Neural cell (in vitro differentiated cells): ENCODE measurements at regions not wholly inside any gene's neighbourhood (a gene's known extent, or its start where the extent isn't known, plus 50 kb on each side); places are given as distances from the start of the nearest gene placed in this dataset.

Experiments used
- EP300 ChIP-seq: fragments of 450-650 bp; conservative IDR thresholded peaks from 2 replicates; pipeline ENCODE4 v1.6.1; 2014; ENCODE audit warnings: antibody characterized with exemption, mild to moderate bottlenecking, moderate library complexity; ENCODE audit not compliant: poor library complexity, severe bottlenecking
- EZH2 ChIP-seq: fragments of 200-600, 300-800 bp; shearing (Covaris generic), sonication (generic); IDR thresholded peaks from 2 replicates; pipeline ENCODE4 v1.6.1; 2014; ENCODE audit warnings: antibody characterized with exemption, low read length, borderline replicate concordance, mild to moderate bottlenecking; ENCODE audit not compliant: insufficient read depth, poor library complexity, severe bottlenecking
- MXI1 ChIP-seq: fragments of 450-650 bp; conservative IDR thresholded peaks from 2 replicates; pipeline ENCODE4 v1.6.1; 2014; ENCODE audit warnings: antibody characterized with exemption, mild to moderate bottlenecking; ENCODE audit not compliant: poor library complexity, severe bottlenecking
- POLR2AphosphoS5 ChIP-seq: IDR thresholded peaks from 2 replicates; pipeline ENCODE4 v1.6.1; 2012
- RAD21 ChIP-seq: fragments of 450-650 bp; conservative IDR thresholded peaks from 2 replicates; pipeline ENCODE4 v1.6.1; 2014; ENCODE audit warnings: antibody characterized with exemption, mild to moderate bottlenecking, moderate library complexity
- SMC3 ChIP-seq: fragments of 450-650 bp; conservative IDR thresholded peaks from 2 replicates; pipeline ENCODE4 v1.6.1; 2014; ENCODE audit warnings: antibody characterized with exemption, mild to moderate bottlenecking, moderate library complexity; ENCODE audit not compliant: poor library complexity
- TAF1 ChIP-seq: IDR thresholded peaks from 2 replicates; pipeline ENCODE4 v1.6.1; 2012; ENCODE audit warnings: low read depth
- TF ChIP-seq, protein P1 (sequence below): fragments of 450-650 bp; IDR thresholded peaks from 2 replicates; pipeline ENCODE4 v1.5.1; 2014; ENCODE audit warnings: antibody characterized with exemption, mild to moderate bottlenecking, moderate library complexity; ENCODE audit not compliant: poor library complexity, severe bottlenecking
- TF ChIP-seq, protein P2 (sequence below): IDR thresholded peaks from 2 replicates; pipeline ENCODE4 v1.6.1; 2012; ENCODE audit warnings: borderline replicate concordance

DNA sequence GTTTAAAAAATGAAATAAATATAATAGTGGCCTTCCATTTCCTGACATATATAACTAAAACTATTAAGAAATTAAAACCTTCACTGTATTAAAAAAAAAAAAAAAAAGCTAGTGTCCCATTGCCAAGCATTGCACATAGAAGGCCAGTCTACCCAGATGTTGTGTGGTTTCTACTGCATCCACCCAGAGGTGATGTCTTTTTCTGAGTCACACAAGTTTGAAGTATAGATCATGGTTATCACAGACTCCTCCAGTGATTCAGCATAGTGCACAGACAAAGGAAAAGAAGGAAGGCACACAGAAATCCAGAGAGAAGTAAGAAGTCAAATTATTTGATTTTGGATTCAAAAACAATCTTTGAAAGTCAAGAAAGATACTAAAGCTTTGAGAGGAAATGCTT, 429.0 kb downstream of the ETV1 start:
- TF ChIP-seq, protein P1, sequence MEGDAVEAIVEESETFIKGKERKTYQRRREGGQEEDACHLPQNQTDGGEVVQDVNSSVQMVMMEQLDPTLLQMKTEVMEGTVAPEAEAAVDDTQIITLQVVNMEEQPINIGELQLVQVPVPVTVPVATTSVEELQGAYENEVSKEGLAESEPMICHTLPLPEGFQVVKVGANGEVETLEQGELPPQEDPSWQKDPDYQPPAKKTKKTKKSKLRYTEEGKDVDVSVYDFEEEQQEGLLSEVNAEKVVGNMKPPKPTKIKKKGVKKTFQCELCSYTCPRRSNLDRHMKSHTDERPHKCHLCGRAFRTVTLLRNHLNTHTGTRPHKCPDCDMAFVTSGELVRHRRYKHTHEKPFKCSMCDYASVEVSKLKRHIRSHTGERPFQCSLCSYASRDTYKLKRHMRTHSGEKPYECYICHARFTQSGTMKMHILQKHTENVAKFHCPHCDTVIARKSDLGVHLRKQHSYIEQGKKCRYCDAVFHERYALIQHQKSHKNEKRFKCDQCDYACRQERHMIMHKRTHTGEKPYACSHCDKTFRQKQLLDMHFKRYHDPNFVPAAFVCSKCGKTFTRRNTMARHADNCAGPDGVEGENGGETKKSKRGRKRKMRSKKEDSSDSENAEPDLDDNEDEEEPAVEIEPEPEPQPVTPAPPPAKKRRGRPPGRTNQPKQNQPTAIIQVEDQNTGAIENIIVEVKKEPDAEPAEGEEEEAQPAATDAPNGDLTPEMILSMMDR = no peak
- TF ChIP-seq POLR2AphosphoS5 (no peak), RAD21 (no peak), SMC3 (no peak), EP300 (no peak), EZH2 (no peak), MXI1 (no peak), TAF1 (no peak)
- TF ChIP-seq, protein P2, sequence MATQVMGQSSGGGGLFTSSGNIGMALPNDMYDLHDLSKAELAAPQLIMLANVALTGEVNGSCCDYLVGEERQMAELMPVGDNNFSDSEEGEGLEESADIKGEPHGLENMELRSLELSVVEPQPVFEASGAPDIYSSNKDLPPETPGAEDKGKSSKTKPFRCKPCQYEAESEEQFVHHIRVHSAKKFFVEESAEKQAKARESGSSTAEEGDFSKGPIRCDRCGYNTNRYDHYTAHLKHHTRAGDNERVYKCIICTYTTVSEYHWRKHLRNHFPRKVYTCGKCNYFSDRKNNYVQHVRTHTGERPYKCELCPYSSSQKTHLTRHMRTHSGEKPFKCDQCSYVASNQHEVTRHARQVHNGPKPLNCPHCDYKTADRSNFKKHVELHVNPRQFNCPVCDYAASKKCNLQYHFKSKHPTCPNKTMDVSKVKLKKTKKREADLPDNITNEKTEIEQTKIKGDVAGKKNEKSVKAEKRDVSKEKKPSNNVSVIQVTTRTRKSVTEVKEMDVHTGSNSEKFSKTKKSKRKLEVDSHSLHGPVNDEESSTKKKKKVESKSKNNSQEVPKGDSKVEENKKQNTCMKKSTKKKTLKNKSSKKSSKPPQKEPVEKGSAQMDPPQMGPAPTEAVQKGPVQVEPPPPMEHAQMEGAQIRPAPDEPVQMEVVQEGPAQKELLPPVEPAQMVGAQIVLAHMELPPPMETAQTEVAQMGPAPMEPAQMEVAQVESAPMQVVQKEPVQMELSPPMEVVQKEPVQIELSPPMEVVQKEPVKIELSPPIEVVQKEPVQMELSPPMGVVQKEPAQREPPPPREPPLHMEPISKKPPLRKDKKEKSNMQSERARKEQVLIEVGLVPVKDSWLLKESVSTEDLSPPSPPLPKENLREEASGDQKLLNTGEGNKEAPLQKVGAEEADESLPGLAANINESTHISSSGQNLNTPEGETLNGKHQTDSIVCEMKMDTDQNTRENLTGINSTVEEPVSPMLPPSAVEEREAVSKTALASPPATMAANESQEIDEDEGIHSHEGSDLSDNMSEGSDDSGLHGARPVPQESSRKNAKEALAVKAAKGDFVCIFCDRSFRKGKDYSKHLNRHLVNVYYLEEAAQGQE = no peak
